GM19438 (cell line): ENCODE measurements at regions not wholly inside any gene's neighbourhood (a gene's known extent, or its start where the extent isn't known, plus 50 kb on each side); places are given as distances from the start of the nearest gene placed in this dataset.

Experiments
- ATAC-seq: cut with Tn5 transposase; IDR thresholded peaks from one replicate; pipeline ENCODE4 v1.9.1; 2021; ENCODE audit warnings: low read depth; ENCODE audit not compliant: unreplicated experiment

DNA sequence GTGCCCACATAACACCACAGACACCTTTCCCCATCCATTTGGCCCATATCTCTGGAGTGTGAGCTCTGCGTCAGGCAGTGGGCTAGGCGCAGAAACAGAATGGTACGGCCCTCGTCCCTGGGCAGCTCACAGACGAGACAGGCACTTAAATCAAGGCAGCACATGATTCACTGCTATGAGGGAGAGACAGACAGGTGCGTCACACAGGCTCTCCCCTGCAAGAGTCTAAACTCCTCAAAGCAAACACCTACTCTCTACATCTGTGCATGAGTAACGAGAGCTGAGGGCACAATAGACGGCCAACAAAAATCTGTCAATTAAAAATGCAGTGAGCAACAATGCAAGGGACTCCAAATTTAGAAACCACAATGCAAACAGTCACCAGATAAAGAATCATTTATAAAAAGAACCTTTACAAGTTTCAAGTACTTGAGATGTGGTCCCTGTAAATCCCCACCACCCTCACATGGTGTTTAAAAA, 348.9 kb downstream of the UQCRFS1 start:
- no peak for ATAC-seq

DNA sequence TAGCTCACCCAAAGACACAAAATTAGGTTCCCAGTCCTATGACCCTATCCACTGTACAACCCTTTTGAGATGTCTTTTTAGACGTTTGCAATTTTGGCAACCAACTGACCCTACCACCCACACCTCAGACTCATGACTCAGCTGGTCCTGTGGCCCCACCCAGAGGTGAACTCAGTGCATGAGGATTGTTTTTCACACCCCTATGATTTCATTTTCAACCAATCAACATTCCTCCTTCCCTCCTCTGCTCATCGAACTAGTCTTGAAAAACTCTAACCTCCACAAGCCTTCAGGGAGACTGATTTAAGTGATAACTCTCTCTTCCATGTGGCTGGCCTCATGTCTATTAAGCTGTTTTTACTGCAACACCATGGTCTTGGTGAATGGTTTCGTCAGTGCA, 350.7 kb downstream of the UQCRFS1 start:
- no peak for ATAC-seq

DNA sequence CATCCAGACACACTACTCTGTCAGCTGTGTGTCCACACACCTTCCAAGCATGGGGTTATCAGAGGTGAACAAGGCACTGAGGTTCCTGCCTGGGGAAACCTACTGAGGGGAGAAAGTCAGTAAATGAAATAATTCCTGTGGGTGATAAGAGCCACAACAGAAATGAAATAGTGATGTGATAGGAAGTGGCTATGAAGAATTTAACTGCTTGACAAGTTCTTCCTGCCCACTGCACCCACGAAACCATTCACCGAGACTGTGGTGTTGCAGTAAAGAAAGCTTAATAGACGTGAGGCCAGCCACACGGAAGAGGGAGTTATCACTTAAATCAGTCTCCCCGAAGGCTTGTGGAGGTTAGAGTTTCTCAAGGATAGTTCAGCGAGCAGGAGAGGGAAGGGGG, 353.1 kb downstream of the UQCRFS1 start:
- ATAC-seq: no peak

DNA sequence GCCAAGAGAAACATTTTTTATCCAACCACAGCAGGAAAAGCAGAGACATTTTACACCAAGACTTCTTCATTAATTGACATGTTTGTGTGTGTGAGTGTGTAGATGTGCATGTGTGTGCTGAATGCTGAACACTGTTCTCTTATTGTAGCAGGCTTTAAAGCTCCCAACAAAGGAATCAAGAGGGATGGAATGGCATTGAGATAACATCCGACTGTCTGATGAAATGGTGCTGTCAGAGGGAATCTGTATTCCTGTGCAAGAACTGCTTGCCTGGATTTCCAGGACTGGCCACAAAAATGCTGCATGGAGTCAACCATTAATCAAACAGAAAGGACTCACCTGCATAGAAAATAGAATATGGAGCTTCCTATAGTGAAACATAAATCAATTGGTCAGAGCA, 354.0 kb downstream of the UQCRFS1 start:
- no peak for ATAC-seq

DNA sequence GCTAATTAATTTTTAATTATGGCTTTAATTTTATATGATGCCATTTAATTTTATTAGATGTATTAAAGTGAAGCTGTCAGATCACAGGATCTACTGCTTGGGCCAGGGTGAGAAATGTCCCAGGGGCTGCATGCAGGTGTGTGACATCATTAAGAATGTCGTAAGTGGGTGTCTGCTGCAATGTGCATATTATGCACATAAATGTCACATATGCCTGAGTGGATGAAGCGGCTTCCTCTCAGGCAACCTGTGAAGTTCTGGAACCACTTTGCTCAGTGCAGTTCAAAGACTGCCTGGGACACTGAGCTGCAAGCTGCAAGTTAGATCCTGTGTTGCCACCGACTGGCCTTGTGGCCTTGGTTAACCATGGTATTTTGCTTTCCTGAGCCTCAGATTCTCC, 355.0 kb downstream of the UQCRFS1 start:
- ATAC-seq: no peak

DNA sequence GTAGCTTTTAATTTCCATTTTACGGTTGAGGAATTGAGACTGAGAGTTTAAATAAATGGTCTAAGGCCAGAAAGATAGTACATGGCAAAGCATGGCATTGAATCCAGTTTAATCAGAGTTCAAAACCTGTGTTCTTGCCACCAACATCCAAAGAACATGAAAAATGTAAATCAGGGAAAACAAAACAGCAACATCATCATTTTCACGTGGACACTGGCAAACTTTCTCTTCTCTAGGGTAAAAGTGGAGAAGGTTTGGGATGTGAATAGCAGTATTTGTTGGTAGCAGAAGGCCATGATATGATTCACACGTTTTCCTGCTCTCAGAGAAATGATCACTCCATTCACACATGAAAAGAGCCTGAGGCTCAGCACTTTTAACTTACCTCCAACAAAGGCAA, 357.7 kb downstream of the UQCRFS1 start:
- ATAC-seq: no peak

DNA sequence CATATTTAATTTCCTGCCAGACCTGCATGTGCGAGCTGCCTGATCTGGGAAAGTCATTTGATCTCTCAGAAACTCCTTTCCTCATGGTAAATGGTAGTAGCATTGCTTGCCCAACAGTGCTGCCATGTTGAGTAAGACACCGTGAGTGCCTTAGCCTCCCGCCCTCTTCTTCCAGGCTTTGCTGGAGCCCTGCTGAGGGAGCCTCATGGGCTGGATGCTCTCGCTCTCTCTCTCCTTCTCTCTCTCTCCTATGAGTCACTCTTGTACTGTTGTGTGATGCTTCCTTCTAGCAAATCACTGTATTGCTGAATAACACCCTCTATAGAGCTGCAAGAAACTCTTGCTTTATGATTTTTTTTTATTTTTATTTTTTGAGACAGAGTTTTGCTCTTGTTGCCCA, 365.5 kb downstream of the UQCRFS1 start:
- no peak for ATAC-seq

DNA sequence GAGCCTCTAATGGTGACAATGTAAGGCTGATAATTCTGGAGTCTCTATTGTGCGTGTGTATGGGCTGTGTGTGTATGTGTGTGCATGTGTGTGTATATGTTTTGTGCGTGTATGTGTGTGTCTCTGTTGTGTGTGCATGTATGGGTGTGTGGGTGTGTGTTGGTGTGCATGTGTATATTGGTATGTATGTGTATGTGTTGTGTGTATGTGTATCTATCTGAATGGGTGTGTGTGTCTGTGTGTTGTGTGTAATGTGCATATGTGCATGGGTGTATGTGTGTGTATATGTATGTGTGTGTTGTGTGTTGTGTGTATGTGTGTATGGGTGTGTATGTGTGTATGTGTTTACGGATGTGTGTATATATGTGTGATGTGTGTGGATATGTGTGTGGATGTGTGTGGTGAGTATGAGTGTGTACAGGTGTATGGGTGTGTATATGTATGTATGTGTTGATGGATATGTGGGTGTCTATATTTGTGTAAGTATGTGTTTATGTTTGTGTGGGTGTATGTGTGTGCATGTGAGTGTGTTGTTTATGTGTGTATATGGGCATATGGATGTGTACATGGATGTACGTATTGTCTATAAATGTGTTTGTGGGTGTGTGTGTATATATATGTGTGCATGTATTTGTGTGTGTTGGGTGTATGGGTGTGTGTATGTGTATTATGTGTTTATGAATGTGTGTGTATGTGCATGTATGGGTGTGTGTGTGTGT, 366.7 kb downstream of the UQCRFS1 start:
- ATAC-seq: no peak

DNA sequence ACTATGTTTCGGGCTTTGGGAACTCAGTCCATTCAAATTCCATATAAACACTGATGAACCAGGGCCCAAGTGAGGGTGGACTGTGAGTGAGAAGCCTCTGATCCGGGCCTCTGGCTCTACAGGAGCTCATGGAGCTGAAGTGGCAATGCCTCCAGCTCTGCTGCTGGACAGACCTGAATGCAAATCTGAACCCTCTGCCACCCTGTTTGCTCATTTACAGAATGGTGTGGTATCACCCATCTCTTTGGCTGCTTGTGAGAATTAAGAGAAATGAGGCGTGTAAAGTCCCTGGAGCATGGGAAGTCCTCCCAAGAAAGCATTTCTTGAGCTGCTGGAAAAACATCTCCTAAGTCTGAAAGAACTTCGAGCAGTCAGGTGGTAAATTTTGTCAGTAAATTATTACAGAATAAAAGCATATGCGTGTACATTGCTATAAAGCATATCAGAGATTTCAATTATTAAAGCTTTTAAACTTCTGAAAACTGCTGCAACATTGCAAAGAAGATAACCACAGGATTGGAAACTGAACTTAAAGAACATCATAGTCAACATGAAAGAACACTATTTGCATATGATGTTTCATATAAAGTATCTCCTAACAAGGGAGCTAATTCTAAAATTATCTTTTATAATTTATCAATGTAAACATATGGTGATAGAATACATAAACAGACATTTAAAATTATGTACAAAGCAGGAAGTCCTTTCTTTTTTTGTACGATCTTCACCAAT, 369.0 kb downstream of the UQCRFS1 start:
- no peak for ATAC-seq

DNA sequence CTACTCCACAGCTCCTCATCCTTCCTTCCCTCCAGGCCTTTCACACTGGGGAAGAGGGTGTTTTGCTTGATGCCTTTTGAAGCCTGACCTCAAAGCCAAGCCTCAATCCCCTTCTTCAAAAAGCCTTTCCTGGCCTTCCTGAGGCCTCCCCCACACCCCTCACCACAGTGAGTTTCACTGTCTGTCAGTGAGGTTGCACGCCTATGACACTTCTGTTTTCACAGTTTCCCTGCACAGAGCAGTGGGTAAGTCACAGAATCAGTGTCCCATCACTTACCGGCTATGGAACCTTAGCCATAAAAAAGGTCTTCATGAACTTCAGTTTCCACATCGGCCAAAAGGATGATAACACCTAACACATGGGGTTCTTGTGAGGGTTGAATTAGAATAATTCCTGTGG, 371.4 kb downstream of the UQCRFS1 start:
- ATAC-seq: no peak

DNA sequence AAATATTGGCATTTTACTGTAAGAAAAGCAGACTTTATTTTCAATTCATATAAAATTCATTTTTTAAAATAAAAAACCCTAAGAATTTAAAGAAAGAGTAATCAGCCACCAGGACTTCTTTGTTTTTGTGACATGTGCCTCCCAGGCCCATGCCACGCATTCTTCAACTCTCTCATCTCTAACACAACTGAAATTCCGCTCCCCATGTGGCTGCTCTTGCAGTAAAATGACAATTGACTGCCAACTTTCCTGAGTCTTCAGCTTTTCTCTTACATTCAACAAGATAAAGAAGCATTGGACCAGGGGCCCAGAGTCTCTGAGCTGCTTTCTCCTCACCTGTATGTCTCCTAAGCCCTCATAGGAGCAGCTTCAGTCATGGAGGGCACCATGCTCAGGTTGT, 372.1 kb downstream of the UQCRFS1 start:
- ATAC-seq: no peak

DNA sequence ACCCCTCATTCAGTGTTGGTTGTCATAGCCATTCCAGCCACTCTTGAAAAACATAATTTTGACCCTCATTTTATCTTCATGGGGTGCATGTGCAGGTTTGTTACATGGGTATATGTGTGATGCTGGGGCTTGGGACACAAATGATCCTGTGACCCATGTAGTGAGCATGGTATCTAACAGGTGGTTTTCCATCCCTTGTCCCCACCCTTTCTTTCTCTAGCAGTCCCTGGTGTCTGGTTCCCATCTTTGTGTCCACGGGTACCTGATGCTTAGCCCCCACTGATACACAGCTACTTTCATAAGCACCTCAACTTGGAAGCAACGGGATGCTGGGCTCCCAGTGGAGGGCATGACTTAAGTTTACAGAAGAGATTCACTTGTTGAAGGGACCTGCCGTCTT, 373.5 kb downstream of the UQCRFS1 start:
- ATAC-seq: no peak

DNA sequence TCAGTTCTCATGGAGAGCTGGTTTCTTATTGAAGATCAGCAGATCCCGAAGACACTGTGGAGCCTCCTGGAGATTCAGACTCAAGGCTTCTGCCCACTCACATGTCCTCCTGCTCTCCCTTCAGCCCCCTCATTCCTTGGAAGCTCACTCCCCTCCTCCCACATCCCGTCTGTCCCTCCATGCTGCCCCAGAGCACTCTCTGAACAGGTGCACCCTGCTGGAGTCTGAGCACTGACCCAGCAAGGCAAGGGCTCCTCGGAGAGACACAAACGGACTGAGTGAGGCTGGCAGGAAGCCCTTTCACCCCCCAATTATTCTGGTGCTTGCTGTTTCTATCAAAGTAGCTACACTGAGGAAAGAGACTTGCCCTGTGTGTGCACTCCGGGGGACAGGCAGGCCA, 374.0 kb downstream of the UQCRFS1 start:
- no peak for ATAC-seq

DNA sequence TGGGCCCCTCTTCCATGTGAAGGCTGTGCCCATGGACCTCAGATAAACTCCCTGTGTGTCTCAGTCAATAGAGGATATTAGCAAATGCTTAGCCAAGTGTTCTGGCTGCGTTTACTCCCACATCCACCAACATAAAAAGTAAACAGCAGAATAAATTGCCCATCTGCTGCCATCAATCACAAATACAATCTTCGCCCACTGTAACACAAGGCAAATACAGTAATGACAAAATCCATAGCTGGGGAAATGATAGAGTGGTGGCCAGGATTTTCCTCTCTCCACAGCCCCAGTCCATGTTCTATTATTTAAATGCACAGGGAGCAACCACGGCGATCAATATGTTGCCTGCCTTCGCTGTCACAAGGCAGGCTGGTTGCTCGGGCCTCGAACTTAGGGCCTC, 376.5 kb downstream of the UQCRFS1 start:
- no peak for ATAC-seq

DNA sequence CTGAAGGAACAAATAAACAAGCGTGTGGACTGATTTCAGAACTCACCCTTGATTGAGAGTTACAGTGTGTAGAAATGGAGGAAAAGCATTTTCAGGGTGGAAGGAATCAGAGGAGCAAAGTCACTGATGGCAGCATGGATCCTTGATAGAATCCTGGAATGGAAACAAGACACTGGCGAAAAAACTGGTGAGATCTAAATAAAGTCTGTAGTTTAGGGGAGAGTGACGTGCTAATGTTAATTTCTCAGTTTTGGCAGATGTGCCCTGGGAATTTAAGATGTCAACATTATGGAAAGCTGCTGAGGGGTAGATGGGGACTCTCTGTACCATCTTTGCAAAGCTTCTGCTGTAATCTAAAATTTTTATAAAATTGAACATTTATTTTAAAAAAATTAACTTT, 378.0 kb downstream of the UQCRFS1 start:
- ATAC-seq: no peak

DNA sequence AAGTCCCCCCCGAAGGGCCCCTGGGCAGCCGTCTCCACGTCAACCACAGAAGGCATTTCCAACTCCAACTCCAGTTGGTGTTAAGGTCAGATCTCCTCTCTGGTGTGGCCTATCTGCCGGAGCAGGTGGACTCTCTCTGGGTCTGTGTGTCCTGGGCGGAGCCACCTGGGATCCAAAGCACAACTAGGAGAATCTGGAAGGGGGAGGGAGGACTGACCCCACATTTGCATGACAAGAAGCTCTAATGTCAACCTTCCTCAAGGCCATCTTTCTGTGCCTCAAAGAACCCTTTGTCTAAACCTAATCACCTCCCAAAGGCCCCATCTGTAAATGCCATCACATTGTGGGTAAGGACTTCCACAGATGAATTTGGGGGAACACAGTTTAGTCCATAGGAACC, 381.5 kb downstream of the UQCRFS1 start:
- ATAC-seq: no peak

DNA sequence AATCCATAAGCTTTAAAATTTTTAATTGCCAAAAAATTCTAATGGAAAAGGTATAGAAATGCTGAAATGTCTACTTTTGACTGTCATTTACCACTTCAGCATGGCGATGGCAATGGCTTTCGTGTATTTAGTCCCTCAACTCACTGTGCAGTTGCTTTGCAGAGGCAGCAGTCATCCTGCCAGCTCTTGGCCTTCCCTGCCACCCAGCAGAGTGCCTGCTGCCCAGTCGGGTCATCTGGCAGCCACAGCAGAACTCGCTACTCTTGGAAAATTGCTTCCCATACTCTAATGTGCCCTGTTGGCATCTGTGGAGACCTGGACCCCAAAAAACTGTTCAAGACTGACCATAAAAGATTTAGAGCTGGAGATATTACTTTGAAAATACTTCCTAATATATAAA, 383.2 kb downstream of the UQCRFS1 start:
- no peak for ATAC-seq

DNA sequence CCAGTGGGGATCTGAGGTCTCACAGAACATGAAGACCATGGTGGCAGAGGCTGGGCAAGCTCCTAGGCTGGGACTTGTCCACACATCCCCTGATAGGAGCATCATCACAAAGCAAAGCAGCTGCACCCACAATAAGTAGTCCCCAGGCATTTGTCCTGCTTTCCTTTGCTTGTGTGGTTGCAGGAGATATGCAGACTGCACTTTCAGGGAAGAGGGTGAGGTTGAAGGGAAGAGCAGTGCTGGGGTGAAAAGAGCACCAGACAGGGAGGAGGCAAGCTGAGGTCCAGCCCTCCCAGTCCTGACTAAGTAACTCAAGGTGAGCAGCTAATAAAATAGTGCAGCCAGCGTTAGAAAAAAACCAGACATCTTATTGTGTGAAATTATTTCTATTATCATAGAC, 383.6 kb downstream of the UQCRFS1 start:
- no peak for ATAC-seq

DNA sequence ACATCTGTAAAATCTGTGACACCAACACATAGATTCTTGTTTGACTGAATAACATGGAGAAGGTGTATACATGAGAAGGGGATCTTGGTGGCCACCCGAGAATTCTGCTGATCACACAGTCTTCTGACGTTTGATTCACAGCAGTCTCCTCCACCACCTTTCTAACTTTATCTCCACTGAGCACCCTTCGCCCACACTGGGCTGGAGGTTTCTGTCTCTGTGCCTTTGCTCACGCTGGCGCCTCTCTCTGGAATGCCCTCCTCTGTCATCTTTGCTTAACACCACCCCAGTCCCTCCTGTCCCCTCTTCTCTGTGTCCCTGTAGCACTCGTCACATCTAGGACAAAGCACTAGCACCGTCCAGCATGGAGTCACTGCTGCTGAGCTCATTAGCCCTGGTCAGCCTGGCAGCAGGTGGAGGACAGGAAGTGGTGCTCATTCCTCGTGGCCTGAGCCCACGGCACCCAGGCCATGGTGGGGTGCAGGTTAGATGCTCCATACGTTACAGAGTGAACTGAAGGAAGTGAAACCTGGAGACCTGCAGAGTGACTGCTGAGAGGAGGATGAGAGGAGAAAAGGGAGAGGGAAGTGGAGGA, 384.6 kb downstream of the UQCRFS1 start:
- no peak for ATAC-seq

DNA sequence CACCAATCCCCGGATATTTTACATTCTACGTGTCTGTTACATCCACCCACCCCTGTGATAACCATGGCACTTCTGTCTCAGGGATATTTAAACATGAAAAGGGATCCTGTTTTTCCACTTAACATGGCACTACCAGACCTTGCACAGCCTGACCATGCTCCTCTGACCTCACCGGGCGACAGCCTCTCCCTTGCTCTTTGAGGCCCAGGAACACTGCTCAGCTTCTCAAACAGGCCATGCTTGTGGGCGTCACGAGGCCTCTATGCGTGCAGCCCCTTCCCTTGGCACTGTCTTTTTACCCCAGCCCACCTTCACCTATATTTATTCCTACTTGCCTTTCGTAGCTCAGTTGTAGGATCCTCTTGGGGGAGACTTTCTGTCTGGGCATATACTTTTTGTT, 385.6 kb downstream of the UQCRFS1 start:
- no peak for ATAC-seq

DNA sequence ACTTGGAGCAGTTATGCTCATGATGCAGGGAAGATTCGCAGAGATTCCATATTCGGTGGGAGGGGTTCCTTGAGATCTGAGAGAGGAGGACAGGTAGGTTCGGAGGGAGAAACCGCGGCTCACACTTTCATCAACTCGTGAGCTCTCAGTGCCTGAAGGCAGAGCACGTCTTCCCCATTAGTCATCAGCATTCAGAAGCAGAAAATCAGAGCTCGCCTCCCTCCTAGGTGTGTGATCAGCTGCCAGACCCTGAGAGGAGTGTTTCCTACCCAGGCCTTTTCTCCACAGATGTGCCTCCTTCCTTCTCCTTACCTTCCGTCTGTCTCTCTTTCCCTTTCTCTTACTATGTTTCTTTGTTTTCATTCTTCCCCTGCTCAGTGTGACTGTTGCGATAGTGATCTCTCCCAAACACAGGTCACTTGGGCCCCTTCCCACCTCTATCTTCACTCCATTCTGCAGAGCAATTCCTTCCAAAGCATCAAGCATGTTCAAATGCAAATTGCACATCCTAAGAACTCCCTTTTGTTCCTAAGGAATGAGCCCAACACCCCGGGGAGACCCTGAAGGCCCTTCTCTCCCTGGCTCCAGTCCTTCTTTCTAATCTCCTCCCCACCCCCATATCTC, 389.5 kb downstream of the UQCRFS1 start:
- ATAC-seq: no peak
